ENCODE measurements at regions not wholly inside any gene's neighbourhood (a gene's known extent, or its start where the extent isn't known, plus 50 kb on each side); places are given as distances from the start of the nearest gene placed in this dataset.

GRCh38 chr9:551986-552929, 289.2 kb upstream of the DMRT1 start:
- DNase-seq = no peak

DNA sequence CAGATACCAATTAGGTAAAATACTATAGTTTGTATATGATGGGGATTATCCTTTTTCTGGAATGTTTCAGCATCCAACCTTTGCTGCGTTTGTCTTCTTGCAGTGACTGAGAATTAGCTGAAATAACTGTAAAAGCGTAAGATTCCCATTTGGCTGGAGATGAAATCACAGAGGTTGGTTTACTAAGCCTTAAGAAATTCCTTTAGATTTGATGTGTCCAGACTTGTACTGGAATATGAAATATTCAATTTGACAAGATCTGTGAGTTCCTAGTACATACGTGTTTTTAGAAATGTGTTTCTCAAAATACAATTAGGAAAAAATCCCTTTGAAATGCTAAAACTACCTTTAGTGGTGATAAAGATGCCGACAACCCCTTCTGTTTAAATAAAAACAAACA, 286.0 kb upstream of the DMRT1 start:
- no peak for DNase-seq

DNA sequence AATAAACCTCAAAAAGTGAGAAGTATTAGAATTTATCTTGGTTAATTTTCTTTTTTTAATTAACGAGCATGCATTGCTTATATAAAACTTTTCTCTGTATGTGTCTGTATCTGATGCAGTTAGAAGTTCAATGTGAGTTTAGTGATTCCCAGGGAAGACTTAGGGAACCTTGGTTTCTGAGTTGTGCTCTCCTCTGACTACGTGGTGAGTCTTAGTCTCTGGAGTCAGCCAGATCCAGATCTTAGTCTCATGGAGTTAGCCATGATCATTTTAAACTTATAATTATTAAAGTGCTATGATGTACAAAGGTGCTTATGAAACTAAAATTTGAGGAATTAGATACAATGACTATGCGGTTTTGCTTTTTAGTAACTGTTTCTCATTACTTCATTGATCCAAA, 285.3 kb upstream of the DMRT1 start:
- DNase-seq = no peak

DNA sequence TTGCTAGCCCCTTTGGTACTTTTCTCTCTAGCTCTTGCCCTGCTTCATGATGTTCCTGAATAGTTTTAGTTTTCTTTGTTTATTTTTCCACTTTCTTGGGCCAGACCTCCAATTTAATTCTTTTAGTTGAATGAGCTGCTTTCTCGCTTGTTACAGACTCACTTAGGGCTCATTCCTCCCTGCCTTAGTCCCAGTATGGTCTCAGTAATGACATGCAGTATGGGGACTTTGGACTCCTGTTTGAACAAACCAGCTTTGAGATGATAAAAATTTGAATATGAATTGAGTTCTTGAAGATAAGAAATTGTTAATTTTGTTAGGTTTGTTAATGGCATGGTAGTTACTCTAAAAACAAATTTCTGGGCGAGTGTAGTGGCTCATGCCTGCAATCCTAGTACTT, 284.8 kb upstream of the DMRT1 start:
- DNase-seq = no peak

DNA sequence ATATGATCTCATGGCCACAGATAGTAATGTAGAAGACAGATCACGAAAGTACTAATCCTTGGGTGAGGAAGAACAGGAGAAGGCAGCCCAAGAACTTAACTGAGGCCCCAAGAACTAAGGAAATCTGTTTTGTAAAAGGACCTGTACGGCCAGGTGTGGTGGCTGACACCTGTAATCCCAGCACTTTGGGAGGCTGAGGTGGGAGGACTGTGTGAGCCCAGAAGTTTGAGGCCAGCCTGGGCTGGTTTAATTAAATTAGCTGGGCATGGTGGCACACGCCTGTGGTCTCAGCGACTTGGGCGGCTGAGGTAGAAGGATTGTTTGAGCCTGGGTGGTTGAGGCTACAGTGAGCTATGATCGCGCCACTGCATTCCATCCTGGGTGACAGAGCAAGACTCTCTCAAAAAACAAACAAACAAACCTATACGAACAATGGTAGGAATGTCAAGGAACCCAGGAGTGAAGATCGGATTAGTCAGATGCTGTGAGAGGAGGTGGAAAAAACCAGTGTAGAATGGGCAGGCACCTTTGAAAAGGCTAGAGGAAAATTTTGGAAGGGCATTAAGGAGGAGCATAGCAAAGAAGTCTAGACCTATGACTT, 283.8 kb upstream of the DMRT1 start:
- no peak for DNase-seq

DNA sequence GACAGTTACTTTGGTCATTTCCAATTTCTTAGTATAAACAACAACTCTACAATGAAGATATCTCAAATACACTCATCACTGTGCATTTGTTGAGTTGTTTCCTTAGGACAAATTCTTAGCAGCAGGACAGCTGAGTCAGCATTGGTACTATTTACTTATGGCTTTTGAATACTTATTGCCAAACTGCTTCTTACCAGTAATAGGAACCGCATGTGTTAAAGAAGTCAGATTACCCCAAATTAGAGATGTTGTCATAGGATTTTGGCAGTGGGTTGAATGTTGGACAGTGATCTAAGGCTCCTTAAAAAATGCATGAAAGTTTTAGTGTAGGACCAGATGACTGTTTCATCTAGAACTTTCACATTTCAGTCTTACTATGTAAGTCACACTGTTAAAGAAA, 280.1 kb upstream of the DMRT1 start:
- DNase-seq = no peak

DNA sequence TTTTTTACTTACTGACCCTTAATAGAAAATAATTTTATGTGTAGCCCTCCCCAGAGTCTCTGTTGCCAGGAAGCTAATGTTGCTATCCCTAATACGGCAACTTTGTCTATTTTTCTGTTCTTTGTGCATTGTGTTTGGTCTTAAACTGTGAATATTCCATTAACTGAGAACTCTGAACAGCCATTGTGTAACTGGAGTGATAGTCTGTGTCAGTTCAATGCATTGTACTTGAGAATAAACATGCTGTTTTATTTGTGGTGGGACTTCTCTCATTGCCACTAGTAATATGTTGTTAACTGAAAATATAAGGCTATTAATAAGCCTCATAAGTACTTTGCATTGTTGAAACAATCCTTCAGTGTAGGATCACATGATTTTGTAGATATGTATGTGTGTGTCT, 278.3 kb upstream of the DMRT1 start:
- DNase-seq = no peak

- no peak for DNase-seq
These were observed 276.0 kb upstream of the DMRT1 start for GRCh38 chr9:565528-565927.

GRCh38 chr9:567128-567746, 274.3 kb upstream of the DMRT1 start:
- no peak for DNase-seq

DNA sequence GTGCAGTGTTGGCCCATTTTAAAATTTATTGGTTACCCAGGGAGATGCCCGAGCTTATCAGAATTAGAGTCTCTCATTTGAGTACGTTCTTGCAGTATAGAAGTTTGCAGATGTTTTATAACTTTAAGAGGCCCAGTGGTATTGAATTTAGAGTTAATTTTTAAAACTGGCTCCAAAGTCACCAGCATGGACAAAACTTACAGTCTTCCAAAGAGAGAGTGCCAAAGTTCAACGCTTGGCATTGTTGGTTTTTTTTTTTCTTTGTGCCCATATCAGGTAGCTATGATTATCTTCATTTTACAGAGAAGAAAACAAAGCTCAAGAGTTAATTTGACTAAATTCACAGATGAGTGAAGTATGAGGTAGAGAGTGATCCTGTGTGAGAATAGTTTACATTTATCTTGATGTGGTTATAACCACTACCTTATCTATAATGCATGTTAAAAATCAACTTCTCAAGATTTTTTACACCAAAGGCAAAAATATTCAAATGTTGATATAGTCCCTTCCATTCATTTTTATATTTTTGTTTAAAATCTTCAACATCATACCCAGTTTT, 273.7 kb upstream of the DMRT1 start:
- DNase-seq = no peak

- no peak for DNase-seq
These were observed 272.2 kb upstream of the DMRT1 start for GRCh38 chr9:569296-569695.

GRCh38 chr9:570187-570586, 271.3 kb upstream of the DMRT1 start:
- no peak for DNase-seq

DNA sequence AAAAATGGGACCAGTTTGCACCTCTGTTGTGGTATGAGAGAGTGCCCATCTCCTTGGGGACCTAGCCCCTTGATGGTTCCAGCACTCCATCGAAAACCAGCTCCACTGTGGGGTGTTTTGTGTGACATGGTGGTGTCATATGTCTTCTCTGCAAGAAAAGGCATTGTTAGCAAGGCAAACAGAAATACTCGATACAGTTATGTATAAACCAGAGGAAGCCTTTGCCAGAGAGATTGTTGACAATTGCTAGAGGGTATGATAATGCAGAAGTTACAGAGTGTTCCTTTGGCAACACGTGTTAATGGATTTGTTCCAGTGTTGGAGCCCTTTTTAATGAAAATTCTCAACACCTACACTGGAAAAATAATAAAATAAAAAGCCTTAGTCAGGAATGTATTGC, 270.4 kb upstream of the DMRT1 start:
- DNase-seq = no peak

- DNase-seq = no peak
These were observed 269.8 kb upstream of the DMRT1 start for GRCh38 chr9:571741-572140.

DNA sequence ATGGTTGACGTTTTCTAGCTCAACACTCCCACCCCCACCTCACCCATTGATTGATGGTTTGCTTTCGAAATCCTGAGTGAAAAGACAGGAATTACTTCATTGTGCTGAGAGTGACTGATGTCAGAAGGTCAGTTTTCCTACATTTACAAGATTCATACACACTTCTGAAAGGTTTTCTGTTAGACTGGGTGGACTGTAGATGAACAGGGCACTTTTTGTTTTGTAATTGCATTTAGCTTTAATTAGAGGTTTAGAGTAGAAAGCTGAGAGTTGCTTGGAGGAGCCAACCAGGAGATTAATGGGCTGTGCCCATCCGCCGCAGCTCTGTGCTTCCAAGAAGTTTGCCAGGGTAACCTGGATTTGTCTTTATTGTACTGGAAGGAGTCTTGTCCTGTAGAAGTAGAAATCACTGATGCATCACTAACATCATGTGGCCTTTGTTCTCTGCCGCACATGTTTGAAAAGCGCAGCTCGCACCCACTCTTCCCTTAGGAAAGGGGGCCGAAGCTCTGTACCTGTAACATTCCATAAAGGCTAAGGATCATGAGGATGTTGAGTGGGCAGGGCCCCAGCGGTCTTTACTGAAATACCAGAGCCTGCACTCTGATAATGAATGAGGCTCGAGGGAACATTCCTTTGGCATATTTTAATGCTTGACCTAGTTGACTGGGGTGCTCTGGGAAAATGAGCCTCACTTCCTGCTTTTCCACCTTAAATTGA, 267.6 kb upstream of the DMRT1 start:
- no peak for DNase-seq

DNA sequence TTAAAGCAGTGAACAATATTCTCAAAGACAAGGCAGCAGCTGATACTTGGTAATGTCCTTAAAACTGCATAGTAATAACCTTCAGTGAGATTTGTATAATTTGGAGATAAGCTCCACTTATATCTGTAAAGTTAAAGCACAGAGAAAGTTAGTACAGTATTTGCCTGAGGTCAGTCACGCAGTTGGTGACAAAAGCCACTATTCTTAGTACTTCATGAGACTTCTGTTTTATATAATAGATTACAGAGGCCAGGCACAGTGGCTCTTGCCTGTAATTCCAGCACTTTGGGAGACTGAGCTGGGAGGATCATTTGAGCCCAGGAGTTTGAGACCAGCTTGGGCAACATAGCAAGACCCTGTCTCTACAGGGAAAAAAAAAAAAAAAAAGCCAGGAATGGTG, 266.4 kb upstream of the DMRT1 start:
- no peak for DNase-seq

GRCh38 chr9:580652-581342, 260.7 kb upstream of the DMRT1 start:
- no peak for DNase-seq

DNA sequence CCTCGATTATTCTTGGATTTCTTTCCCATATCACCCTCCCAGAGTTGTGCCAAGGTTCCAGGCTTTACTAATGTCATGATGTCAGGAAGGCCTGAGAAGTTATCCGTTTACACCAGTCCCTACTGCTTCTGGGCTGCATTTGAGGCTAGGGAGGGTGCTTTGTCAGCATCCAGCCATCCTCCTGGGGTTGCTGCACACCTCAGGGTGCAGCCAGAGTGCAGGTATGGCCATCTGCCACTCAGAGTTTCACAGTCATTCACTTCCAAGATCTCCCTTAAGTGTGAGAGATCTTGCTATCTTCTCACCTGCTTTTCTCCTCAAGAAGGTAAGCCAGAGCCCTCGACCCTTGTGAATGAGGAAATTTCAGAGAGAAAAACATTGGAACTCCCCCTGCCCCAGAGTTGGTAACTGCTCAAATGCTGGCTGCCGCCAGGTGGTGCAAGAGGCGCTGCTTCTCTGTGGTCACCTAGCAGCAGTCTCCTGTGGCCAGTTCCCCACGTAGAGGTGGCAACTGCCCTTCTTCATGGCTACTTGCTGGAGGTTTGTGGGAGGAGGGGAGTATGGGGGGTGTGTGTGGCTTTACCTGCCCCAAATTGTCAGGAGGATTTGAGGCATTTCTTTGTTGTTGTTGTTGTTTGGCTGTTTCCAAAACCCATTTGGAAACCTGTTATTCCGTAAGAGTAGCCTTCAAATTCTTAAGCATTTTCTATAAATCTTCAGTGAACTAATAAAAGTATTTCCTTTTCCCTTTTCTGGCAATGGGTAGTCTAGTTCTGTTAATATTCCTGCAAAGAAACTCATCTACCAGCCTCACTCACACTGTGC, 259.6 kb upstream of the DMRT1 start:
- DNase-seq = no peak

- DNase-seq = no peak
These were observed 258.7 kb upstream of the DMRT1 start for GRCh38 chr9:582775-583174.

- DNase-seq = no peak
These were observed 254.0 kb upstream of the DMRT1 start for GRCh38 chr9:587527-587926.

- DNase-seq = no peak
These were observed 252.5 kb upstream of the DMRT1 start for GRCh38 chr9:588981-589380.

GRCh38 chr9:589723-590122, 251.8 kb upstream of the DMRT1 start:
- no peak for DNase-seq

All from activated CD8-positive, alpha-beta memory T cell treated with anti-CD3 and anti-CD28 coated beads, Interleukin-2, amount 50 U/mL, for 4 hours (primary cell).